T-helper 2 cell (primary cell): ENCODE measurements at regions not wholly inside any gene's neighbourhood (a gene's known extent, or its start where the extent isn't known, plus 50 kb on each side); places are given as distances from the start of the nearest gene placed in this dataset.
"Not testable (repeated sequence)": the region's sequence is repeated elsewhere in the genome, so short reads cannot be mapped to it uniquely, and the experiment has no call there.

Experiments
- DNase-seq, 5 experiments: peaks; one replicate each; pipeline versions ENCODE4 v3.0.0 to v3.0.0-alpha.2; 2012 to 2022

DNA sequence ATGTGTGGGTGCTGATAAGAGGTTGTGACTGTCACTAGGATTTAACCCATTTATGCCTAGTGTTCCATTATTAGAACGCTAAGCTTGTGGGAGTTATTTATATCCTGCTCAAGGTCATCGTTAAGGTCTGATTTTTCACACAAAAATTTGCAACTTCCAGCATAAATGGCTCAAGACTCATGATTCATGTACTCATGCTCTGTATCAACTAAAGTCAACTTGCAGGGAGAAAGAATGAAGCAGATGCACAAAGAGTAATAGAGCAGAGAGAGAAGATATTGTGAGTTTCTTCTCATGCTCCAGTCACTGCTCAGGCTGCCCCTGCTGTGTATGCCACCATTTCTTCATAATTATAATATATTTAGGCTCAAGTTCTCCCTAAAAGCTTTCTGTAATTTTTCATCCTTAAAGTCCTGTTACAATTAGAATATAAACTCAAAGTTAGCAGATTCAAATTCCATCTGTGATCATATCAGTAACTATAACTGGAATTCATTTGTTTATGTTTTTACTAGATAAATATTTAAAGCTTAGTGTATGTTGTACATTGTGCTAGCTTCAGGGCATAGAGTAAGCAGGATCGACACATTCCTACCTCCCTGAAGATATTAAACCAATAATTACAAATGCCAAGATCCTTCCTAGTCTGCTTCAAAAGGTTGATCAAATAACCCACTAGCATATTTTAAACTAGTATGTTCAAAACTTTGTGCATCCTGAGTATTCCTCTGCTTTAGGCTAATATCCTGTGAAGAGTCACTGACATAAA, 136.7 kb downstream of the NUDT12 start:
- DNase-seq = no peak

DNA sequence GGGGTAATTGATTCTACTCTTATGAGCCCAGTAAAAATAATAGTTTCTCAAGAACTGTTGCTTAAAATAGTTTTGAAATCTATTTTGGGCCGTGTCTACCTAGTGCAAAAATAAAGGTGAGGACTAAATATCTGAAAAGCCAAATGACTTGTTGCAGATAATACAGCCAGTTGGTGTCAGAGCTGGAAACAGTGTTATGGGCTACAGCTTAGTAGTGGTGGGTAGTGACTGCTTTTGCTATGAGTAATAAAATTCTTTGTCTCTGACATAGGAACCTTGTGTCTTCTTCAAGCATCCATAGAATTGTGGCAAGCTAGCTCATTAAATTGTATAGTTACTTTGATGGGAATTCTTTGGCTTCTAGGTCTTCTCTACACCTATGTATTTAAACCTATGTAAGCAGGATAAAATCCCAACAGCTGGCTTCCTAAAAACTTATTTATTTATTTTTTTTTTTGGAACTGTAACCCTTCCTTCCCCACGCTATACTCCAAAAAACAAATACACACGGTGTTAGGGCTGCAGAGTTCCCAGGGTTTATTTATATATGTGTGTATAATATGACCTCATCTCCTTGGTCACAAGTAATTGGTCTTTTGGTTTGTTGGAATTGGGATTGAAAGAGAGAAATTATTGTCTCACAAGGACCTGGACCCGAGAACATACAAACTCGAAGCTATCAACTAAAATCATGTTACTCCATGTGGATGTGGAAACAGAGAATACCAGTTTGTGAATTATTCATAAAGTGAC, 138.0 kb downstream of the NUDT12 start:
- peak in 1 of 5 experiments; percentile 5 for DNase-seq

DNA sequence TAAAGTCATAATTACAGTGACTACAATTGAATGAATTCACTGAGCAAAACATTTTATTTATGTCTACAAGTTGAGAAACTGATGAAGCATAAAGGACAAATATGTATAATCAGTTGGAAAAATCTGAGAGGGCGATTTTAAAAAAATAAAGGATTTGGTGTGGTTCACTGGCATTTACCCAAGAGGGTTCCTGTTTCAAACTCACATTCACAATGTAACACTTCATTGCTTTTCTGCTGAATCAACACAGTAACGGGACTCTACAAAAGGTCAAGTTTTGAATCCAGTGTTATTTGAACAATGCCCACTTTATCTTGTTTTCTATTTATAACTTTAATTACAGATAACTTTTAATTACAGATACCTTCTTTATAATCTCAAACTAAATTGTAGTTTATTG, 138.6 kb downstream of the NUDT12 start:
- DNase-seq = no peak

DNA sequence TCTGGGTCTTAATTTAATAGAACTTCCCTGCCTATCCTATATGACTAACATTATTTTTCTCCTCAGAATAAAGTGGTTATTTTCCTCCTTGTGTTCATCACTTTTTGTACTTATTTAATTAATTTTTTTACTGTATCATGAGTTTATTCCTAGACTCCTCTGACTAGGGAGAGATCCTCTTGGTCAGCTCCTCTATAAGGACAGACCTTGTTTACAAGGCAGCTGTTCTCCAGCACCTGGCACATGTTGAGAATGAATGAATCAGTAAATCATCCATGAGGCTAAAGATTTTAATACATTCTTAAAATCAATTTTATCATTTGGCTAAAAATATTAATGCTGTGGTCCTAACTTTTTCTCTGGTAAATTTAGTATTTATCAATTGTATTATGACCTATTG, 139.8 kb downstream of the NUDT12 start:
- no peak for DNase-seq

DNA sequence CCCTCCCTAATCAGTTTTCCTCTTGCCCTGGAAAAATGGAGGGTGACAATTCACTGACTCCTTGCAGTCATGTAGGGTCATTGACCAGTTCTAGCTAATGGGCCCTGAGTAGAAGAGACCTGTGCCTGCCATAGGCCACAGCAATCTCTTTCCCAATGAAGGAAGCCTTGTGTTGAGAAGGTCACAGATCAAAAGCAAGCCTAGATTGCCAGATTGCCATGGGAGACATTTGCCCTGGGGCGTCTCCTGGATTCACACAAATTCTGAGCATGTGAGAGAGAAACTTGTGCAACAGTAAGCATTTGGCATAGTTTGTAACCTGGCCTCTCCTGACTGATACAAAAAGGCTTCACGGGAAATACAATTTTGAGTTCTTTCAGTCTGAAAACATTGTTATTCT, 148.0 kb downstream of the NUDT12 start:
- DNase-seq = no peak

DNA sequence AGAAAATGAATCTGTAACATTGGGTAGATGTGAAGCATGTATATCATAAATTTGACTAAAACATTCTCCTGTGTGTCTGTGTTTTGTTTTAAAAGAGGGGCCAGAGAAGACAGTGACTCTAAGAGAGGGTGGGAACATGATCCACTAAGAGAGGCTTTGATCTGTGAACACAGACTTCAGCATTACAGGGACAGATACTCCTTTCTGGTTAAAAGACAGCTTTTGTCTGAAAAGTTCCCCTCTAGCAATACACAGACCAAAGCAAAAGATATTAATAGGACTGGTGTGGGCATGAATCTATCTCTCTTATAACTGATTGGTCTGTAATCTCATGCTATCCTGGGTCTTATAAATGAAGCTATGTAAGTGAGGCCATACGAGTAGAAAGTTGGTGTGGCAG, 150.9 kb downstream of the NUDT12 start:
- no peak for DNase-seq

DNA sequence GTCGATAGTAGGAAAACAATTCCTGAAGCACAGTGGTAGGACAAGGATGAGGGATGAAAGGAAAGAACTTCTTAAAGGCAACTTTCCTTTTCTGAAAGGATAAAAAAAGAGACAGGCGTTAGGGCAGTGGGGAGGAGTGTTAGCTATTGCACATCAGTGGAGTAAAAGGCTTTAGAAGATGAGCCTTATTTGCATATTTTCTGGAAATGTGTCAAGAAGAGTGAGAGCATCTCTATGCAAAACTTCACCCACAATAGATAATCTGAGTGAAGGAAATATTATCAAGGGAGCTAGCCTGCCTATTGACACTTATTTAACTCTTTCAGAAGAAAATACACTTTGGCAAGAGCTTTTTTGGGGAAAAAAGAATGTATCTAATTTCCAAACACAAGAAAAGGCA, 151.6 kb downstream of the MACIR start:
- no peak for DNase-seq

DNA sequence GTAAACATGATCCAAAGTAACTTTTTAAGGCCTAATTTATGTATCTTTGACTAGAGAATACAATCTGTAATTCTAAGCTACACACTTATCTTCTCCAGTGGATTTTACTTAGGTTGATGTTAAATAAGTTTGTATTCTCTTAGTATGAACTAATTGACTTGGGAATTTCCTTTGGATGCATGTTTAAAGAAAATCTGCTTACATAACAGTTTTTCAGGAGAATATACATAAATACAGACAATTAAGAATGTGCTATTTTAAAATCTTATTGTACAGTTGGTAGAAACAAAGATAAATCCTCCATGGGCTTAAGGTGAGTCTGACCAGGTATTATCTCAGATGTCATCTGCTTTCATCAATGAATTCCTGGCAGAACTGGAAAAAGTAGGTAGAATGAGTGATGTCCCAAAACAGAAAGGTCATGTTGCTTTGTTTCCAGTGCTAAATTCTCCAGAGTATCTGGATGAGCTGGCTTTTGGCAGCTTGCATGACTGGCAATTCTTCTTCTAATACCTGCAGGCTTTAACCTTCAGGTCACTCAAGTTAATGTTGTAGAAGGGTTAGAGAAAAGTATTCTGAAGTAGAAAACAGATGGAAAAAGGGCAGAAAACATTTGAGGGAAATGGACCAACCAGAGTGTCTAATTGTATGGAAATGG, 150.6 kb downstream of the MACIR start:
- DNase-seq = no peak

DNA sequence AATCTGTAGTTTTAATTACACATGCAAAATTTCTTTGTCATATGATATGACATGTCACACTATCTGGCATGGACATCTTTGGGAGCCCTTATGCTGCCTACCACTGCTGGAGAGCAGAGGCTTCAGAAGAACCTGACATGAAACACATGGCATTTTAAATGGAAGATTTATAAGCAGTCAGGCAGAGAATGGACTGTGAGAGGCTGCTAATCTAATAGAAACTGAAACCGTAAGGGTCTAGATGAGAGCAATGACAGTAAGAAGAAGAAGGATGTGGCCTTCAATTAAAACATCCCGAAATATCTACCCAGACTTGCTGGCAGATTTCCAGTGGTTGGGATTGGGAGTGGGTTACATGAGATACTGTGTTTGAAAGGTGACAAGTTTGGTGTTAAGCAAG, 149.8 kb downstream of the MACIR start:
- DNase-seq = no peak

DNA sequence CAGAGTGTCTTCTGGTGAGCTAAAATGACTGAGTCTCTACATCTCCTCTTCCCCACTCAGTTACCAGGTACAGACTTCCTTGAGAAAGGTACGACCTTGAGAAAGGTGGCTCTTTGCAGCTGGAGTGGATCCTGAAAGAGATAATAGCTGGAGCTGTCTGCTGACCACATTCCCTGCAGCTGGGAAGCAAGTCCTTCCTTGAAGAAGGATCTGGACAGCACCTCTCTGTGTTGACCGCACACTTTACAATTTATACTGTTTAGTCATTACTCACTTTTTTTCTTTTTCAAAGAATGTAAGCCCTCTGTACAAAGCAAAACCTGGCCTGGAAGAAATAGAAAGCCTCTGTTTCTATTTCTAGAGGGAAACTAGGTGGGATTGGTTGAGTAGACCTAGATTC, 148.8 kb downstream of the MACIR start:
- no peak for DNase-seq

DNA sequence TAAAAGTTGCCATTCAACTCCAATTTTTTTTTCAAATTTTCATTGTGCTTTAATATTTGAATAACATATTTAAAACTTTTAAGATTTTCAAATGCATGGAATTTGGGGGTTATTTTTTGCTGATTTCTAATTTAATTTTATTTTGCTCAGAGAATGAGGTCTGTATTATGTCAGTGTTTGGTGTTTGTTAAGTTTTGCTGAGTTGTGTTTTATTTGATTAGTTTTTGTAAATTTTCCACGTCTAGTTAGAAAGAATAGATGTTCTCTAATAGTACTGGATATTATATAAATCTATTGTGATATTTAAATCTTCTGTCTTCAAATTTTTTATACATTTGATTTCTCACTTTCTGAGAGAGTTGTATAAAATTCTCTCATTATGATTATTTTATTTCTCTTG, 145.9 kb downstream of the MACIR start:
- DNase-seq = no peak

DNA sequence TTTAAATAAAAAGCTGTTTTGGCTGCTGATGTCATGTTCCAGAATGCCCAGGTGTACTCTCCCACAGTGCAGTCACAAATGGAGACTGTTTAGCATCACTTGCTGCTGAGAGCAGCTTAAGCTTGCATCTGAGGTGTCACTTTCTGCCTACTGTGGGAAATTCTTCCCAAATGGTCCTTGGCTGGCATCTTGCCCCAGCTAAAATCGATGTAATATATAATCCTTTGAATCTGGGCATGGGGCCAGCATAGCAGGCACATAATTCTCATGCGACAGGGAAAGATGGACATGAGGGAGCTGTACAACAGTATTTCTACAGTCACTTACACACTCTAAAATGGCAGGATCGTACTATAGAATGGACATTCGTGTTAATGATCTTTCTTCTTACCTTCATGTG, 144.3 kb downstream of the MACIR start:
- DNase-seq = no peak

DNA sequence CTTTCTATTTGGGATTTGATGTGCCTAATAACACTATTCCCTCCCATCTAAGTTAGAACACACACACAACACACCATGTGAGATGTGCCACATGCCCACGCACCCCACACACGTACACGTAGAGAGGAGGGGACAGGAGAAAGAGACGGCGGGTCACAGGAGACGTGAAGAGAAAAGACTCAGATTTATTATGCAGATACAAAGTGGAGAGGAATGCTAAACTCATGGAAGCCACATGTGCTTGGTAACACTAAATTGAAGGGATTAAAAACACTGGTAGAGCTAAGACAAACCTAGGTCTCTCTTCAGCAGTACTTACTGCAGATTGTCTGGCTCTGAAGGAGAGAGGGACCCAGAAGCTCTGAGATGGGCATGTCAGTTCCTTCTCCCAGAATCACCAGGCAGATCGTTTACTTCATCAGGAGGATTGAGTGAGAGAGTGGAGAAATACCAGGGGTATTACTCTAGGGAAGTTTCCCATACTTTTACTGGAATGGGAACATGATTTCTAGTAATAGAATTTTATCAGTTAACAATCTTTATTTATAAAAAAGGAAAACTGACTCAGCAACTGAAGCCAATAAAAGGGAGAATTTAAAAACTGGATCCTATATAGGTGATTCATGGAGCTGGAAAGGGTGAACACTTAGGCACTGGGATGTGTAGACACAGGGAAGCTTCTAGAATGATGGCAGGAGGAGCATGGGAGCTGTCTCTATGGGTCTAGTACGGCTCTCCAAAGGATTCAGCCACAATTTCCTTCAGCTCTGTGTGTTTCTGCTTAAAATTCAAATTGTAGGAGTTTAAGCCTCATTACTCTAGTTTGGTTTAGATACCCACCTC, 139.4 kb downstream of the MACIR start:
- no peak for DNase-seq

DNA sequence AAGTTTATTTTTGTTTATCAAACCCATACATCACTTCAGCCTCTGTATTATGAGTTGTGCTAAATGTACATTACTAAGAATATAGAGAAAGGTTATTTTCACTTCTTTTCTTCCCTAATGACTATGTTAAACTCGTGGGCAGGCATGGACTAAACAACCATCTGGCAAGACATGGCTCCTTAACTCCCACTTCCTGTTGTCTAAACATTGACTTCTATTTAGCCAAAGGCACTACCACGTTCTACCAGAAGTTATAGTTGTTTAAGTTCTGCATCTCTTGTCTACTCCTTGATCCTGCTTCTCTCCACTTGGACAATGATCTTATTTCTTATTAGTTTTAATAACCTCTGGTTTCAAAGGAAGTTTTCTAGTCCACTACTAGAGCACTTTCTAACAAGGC, 136.1 kb downstream of the MACIR start:
- DNase-seq = no peak

DNA sequence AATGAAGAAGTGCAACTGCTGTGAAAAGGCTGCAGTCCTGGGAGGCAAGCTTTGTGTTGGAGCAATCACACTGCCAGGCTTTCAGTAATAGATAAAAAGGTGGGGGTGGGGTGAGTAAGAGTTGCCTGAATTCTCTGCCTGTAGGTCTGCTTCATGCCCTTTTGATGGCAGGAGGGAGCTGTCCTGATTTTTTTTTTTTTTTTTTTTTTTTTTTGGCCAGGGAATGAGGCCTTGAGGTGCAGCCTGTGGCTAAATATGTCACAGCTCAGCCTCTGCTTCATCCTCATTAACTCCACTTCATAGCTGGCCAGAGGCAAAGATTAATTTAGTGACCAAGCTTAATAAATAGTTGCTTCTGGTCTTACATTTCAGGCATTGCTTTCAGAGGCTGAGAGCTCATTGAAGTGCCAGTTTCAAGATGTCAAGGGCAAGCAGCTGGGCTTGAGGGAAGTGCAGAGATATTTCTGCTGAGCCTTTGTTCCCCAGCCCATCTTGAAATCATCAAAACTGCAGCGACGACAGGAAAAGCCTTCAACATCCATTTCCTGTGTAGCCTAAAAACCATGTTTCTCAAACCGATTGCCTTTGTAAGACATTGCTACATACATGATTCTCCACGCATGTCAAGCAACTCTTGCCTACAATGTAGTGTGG, 134.7 kb downstream of the MACIR start:
- DNase-seq = no peak

DNA sequence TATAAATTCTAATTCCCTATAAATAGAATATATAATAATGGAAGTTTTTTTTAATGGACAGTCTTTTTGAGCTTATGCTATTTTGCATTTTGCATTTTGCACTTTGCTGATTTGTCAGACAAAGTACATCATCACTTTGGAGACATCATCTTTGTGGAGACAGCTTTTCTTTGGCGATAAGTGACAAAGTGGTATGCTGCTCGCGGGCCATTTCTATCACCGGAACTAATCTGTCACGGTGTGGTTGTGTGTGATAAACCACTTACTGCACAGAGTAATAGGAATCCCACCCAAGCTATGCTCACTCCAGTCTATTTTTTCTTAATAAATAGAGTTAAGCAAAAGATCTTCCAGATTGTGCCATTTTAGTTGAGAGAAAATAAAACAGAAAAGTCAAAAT, 133.1 kb downstream of the MACIR start:
- no peak for DNase-seq

DNA sequence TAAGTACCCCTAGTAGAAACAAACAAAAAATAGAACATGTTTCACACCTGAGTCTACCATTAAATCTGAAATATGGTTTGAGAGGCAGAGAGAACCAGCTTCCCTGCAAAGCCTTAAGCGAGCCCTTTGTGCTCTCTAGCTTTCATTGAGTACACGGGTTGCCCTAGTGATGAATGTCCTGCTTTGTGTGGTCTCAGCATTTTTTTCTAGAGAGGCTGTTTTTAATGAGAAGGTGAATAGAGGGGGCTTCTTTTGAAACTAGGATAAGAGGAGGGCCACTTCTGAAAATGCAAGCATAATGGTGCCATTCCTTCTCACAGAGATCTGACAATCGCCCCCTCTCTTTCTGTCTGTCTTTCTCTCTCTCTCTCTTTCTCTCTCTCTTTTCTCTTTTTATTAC, 131.3 kb downstream of the MACIR start:
- no peak for DNase-seq

DNA sequence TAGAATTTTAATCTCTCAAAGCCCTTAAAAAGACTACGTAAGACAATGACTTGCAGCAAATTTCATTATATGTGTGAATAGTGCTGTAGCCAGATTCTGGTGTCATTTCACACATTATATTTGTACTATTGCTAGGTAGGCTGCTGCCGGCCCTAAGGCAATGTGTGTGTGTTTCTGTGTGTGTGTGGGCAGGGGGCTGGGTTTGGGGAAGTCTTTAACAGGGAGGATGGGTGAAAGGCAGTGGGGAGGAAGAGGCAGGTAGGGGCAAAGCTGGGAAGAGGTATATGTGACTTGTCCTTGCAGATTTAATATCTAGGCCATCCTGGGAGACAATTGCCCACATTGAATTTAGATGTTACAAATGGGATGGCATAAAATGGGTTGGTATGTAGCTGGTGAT, 130.8 kb downstream of the MACIR start:
- DNase-seq = no peak

DNA sequence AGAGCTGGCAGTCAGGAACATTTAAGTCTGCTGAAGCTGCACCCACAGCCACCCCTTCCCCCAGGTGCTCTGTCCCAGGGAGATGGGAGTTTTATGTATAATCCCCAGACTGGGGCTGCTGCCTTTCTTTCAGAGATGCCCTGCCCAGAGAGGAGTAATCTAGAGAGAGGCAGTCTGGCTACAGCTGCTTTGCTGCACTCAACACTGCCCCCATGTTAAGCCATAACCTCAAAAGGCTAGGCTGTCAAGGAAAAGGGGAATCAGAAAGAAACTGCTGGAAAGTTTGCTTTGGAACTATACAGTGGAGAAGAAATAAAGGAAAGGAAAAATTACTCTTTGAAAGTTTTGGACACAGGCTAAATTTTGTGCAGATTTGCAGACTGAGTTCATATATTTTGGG, 127.2 kb downstream of the MACIR start:
- DNase-seq = no peak

DNA sequence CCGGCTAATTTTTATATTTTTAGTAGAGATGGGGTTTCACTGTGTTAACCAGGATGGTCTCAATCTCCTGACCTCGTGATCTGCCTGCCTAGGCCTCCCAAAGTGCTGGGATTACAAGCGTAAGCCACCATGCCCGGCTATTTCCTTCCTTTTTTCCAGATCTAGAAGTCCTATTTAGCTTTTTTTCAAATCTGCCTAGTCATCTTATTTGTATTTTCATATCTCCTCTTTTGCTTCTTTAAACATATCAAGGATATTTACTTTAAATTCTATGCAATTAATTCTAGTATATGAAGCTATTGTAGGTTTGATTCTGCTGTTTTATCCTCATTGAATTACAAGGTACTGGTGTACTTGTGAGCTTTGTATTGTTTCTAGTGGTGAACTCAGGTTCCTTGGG, 119.1 kb downstream of the MACIR start:
- not testable (repeated sequence) for DNase-seq

DNA sequence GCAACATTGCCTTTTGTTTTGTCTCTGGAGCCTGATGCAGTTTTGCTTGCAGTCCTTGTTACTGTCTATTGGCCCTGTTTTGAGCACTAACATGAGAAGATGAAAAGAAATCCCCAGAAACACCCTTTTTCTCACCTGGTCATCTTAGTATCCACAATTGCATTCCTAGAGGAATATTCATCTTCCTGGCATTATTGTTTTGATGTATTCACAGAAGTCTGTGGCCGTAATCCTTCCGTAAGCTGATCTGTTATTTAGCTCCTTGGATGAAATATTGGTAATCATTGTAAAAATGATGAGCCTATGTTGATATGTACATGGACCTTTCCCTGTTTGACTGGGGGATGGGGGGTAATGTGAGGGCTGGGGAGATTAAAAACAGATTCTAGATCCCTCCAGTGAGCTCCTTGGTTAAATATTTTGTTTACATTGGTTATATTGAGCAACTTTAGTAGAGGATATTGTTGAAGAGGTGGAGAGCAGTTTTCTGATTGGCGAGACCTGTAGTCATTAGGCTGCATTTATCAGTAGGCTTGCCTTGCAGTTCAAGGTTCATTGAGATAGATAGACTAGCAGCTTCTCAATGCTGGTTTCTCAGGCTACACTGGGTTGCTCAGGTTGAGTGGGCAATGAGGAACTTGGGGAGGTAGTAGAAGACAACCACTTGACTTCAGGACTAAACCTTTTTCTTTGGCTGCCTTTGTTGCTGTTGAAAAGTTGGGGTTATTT, 117.5 kb downstream of the MACIR start:
- DNase-seq = no peak

DNA sequence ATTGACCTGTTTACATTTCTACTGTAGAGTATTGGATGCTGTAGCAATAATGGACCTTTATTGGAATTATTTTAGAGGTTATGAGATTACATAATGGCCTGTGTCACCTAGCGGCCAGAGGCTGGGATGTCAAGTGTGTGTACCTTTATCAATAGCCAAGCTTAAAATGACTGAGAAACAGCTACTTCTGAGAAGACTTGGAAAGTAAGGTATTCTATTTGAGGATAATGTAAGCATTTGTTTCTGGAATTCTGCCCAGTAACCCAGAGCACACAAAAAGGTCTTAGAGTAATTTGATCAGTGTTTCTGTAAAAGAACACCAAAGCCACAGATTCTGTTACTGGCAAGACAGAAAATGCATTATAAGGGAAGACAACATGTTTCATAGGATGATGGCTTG, 116.8 kb downstream of the MACIR start:
- no peak for DNase-seq
